SK-N-SH (cell line): ENCODE measurements at regions not wholly inside any gene's neighbourhood (a gene's known extent, or its start where the extent isn't known, plus 50 kb on each side); places are given as distances from the start of the nearest gene placed in this dataset.

Experiments used
- CTCF ChIA-PET: fragments of 300-600, 350-600 bp; formaldehyde crosslinking; extraction: SDS; loops from one replicate; lab custom pipeline; 2021; lab: Yijun Ruan, JAX
- POLR2A ChIA-PET: fragments of 350-600 bp; sonication (Branson Sonifier 250); formaldehyde crosslinking; extraction: SDS; loops from one replicate; lab custom pipeline; 2020; ENCODE audit warnings: antibody characterized with exemption, inconsistent platforms; lab: Yijun Ruan, JAX
- DNase-seq: peaks from one replicate; pipeline ENCODE4 v3.0.0; 2012
- H2AFZ ChIP-seq: fragments of 200-600 bp; sonication (generic); 2 replicates; pipeline ENCODE4 v1.8.1; 2016; ENCODE audit warnings: antibody characterized with exemption, mild to moderate bottlenecking, low read depth
- H3F3A ChIP-seq: fragments of 200-600 bp; sonication (generic); replicated peaks from 2 replicates; pipeline ENCODE3; 2016; ENCODE audit warnings: antibody characterized with exemption, mild to moderate bottlenecking; ENCODE audit not compliant: insufficient read depth
- H3K27ac ChIP-seq, 2 experiments: fragments of 200-500 bp in 1 of 2; fragments of 200-600 bp in 1 of 2; sonication (Bioruptor generic) in 1 of 2; sonication (generic), shearing (Covaris generic) in 1 of 2; 2 replicates each; pipeline versions ENCODE4 v1.5.1 to v1.6.1; 2014 to 2016; ENCODE audit warnings: low read depth in 2 of 2, inconsistent platforms in 1 of 2, low read length in 1 of 2, mild to moderate bottlenecking in 1 of 2, mixed read lengths in 1 of 2
- H3K27me3 ChIP-seq: fragments of 200-600 bp; sonication (generic), shearing (Covaris generic); 2 replicates; pipeline ENCODE4 v1.6.1; 2016; ENCODE audit warnings: mixed run types; ENCODE audit not compliant: insufficient read depth
- H3K36me3 ChIP-seq, 2 experiments: fragments of 200-500 bp in 1 of 2; fragments of 200-600 bp in 1 of 2; sonication (Bioruptor generic) in 1 of 2; sonication (generic) in 1 of 2; replicated peaks in 1 of 2; 2 replicates each; pipeline versions ENCODE3 to v1.5.1; 2014 to 2016; ENCODE audit warnings: low read length in 1 of 2, mild to moderate bottlenecking in 1 of 2; ENCODE audit not compliant: insufficient read depth in 2 of 2, control insufficient read depth in 1 of 2
- H3K4me1 ChIP-seq, 2 experiments: fragments of 200-500 bp in 1 of 2; fragments of 200-600 bp in 1 of 2; sonication (Bioruptor generic) in 1 of 2; sonication (generic), shearing (Covaris generic) in 1 of 2; 2 replicates each; pipeline versions ENCODE4 v1.5.1 to v1.6.1; 2014 to 2016; ENCODE audit warnings: low read depth in 1 of 2, low read length in 1 of 2, mixed run types in 1 of 2; ENCODE audit not compliant: insufficient read depth in 2 of 2, control insufficient read depth in 1 of 2
- H3K4me2 ChIP-seq: fragments of 200-600 bp; sonication (generic), shearing (Covaris generic); 2 replicates; pipeline ENCODE4 v1.6.1; 2017; ENCODE audit warnings: mixed run types
- H3K4me3 ChIP-seq, 2 experiments: fragments of 200-500 bp in 1 of 2; fragments of 200-600 bp in 1 of 2; sonication (Bioruptor generic) in 1 of 2; sonication (generic), shearing (Covaris generic) in 1 of 2; 2 replicates each; pipeline versions ENCODE4 v1.5.1 to v1.8.1; 2014 to 2016; ENCODE audit warnings: low read depth in 2 of 2, inconsistent platforms in 1 of 2, low read length in 1 of 2, mild to moderate bottlenecking in 1 of 2, mixed read lengths in 1 of 2, moderate library complexity in 1 of 2
- H3K79me2 ChIP-seq: fragments of 200-600 bp; sonication (generic); 2 replicates; pipeline ENCODE4 v1.8.1; 2017; ENCODE audit warnings: mild to moderate bottlenecking; ENCODE audit not compliant: insufficient read depth
- H3K9ac ChIP-seq: fragments of 200-600 bp; sonication (generic); 2 replicates; pipeline ENCODE4 v1.6.1; 2017; ENCODE audit warnings: mixed run types
- H3K9me2 ChIP-seq: fragments of 200-600 bp; sonication (generic); 2 replicates; pipeline ENCODE4 v1.6.1; 2017; ENCODE audit warnings: mixed run types
- H3K9me3 ChIP-seq: fragments of 200-600 bp; sonication (generic); 2 replicates; pipeline ENCODE4 v1.6.1; 2017; ENCODE audit warnings: mixed run types, mild to moderate bottlenecking, moderate library complexity
- H4K20me1 ChIP-seq: fragments of 200-600 bp; sonication (generic); 2 replicates; pipeline ENCODE4 v1.6.1; 2017; ENCODE audit warnings: mild to moderate bottlenecking, mixed run types; ENCODE audit not compliant: insufficient read depth
- CHD2 ChIP-seq: fragments of 150-350 bp; IDR thresholded peaks from 2 replicates; pipeline ENCODE4 v1.6.1; 2018; ENCODE audit warnings: low read length; ENCODE audit not compliant: partially characterized antibody
- ELF1 ChIP-seq: IDR thresholded peaks from 2 replicates; pipeline ENCODE4 v1.4.0; 2012
- EZH2phosphoT487 ChIP-seq: fragments of 200-600 bp; sonication (generic); IDR thresholded peaks from 2 replicates; pipeline ENCODE4 v1.6.1; 2017; ENCODE audit warnings: low read depth, mixed run types, mild to moderate bottlenecking, antibody characterized with exemption, moderate library complexity, borderline replicate concordance
- FOXM1 ChIP-seq: IDR thresholded peaks from 2 replicates; pipeline ENCODE4 v1.4.0; 2012; ENCODE audit warnings: low read depth, mild to moderate bottlenecking
- GABPA ChIP-seq: IDR thresholded peaks from 2 replicates; pipeline ENCODE4 v1.4.0; 2012; ENCODE audit warnings: low read depth, mild to moderate bottlenecking
- JUND ChIP-seq: IDR thresholded peaks from 2 replicates; pipeline ENCODE4 v1.4.0; 2012
- MEF2A ChIP-seq: IDR thresholded peaks from 2 replicates; pipeline ENCODE4 v1.4.0; 2012; ENCODE audit warnings: low read depth, borderline replicate concordance
- NFIC ChIP-seq: IDR thresholded peaks from 2 replicates; pipeline ENCODE4 v1.4.0; 2012; ENCODE audit warnings: borderline replicate concordance
- NRF1 ChIP-seq: IDR thresholded peaks from 2 replicates; pipeline ENCODE4 v1.6.1; 2012; ENCODE audit warnings: low read depth, mild to moderate bottlenecking, low read length
- RFX5 ChIP-seq: IDR thresholded peaks from 2 replicates; pipeline ENCODE4 v1.6.1; 2012; ENCODE audit warnings: mild to moderate bottlenecking, improper control_type of control experiment, low read length
- RXRA ChIP-seq: IDR thresholded peaks from 2 replicates; pipeline ENCODE4 v1.4.0; 2012; ENCODE audit warnings: low read depth, mild to moderate bottlenecking, borderline replicate concordance
- SMC3 ChIP-seq: IDR thresholded peaks from 2 replicates; pipeline ENCODE4 v1.6.1; 2012; ENCODE audit warnings: low read depth, low read length, improper control_type of control experiment
- TAF1 ChIP-seq: IDR thresholded peaks from 2 replicates; pipeline ENCODE4 v1.6.1; 2012; ENCODE audit warnings: low read depth, mild to moderate bottlenecking, low read length, moderate library complexity, borderline replicate concordance
- TEAD4 ChIP-seq: IDR thresholded peaks from 2 replicates; pipeline ENCODE4 v1.4.0; 2012; ENCODE audit warnings: mild to moderate bottlenecking, borderline replicate concordance; ENCODE audit not compliant: insufficient read depth
- WGBS: methylation state at CpG from one replicate; pipeline ENCODE4 v1.1.6; 2017; ENCODE audit warnings: low lambda C conversion rate; 5-methylcytosine and 5-hydroxymethylcytosine counted together
- TF ChIP-seq, protein P1 (sequence below): IDR thresholded peaks from 2 replicates; pipeline ENCODE4 v1.4.0; 2012; ENCODE audit warnings: low read depth
- TF ChIP-seq, protein P2 (sequence below): fragments of 150-350 bp; IDR thresholded peaks from 2 replicates; pipeline ENCODE4 v1.6.1; 2017; ENCODE audit warnings: antibody characterized with exemption, low read length, low read depth, borderline replicate concordance
- TF ChIP-seq, protein P3 (sequence below): IDR thresholded peaks from 2 replicates; pipeline ENCODE4 v1.4.0; 2012; ENCODE audit warnings: low read depth, borderline replicate concordance
- TF ChIP-seq, protein P4 (sequence below): IDR thresholded peaks from 2 replicates; pipeline ENCODE4 v1.6.1; 2012; ENCODE audit warnings: mild to moderate bottlenecking, low read depth, low read length, moderate library complexity
- TF ChIP-seq, protein P5 (sequence below): IDR thresholded peaks from 2 replicates; pipeline ENCODE4 v1.4.0; 2012; ENCODE audit warnings: low read depth, borderline replicate concordance

DNA sequence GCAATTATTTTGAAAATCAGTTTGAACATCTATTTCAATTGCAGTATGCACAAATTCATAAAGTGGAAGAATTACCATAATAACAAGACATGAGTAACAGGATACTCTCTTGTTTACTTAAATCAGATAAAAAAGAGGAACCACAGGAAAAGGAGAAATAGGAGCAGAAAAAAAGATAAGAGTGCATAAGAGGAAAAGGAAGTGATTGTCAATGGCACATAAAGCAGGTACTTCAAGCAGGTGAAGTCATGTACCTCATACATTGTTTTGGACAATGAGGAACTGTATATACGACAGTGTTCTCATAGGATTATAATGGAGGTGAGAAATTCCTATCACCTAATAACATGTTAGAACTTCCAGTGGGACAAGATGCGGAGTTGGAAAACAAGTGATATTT lies 334.5 kb upstream of the PCDH7 start:
- 34% methylated on average over 2 of the region's 2 CpGs for WGBS
- Histone ChIP-seq H3K27ac (no peak overlapping the region), H3K36me3 (no peaks in the 10 kb centered on the region), H3K9ac (no peak overlapping the region), H3K27me3 (no peaks in the 10 kb centered on the region), H2AFZ (no peak overlapping the region), H3K9me2 (no peaks in the 10 kb centered on the region), H3K9me3 (no peaks in the 10 kb centered on the region), H3K79me2 (no peaks in the 10 kb centered on the region), H3K4me2 (no peak overlapping the region), H3F3A (no peaks in the 10 kb centered on the region), H3K4me1 (no peaks in the 10 kb centered on the region), H4K20me1 (no peaks in the 10 kb centered on the region), H3K4me3 (no peak overlapping the region)
- ChIA-PET POLR2A (no interaction called here), CTCF (no interaction called here)
- no peak for DNase-seq
- TF ChIP-seq NFIC (no peak), EZH2phosphoT487 (no peak), TAF1 (no peak), TEAD4 (no peak), ELF1 (no peak), SMC3 (no peak), FOXM1 (no peak), NRF1 (no peak), RXRA (no peak), RFX5 (no peak), GABPA (no peak), JUND (no peak), MEF2A (no peak), CHD2 (no peak)
- TF ChIP-seq, protein P1, sequence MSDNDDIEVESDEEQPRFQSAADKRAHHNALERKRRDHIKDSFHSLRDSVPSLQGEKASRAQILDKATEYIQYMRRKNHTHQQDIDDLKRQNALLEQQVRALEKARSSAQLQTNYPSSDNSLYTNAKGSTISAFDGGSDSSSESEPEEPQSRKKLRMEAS = no peak
- TF ChIP-seq, protein P2, sequence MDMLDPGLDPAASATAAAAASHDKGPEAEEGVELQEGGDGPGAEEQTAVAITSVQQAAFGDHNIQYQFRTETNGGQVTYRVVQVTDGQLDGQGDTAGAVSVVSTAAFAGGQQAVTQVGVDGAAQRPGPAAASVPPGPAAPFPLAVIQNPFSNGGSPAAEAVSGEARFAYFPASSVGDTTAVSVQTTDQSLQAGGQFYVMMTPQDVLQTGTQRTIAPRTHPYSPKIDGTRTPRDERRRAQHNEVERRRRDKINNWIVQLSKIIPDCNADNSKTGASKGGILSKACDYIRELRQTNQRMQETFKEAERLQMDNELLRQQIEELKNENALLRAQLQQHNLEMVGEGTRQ = no peak
- TF ChIP-seq, protein P3, sequence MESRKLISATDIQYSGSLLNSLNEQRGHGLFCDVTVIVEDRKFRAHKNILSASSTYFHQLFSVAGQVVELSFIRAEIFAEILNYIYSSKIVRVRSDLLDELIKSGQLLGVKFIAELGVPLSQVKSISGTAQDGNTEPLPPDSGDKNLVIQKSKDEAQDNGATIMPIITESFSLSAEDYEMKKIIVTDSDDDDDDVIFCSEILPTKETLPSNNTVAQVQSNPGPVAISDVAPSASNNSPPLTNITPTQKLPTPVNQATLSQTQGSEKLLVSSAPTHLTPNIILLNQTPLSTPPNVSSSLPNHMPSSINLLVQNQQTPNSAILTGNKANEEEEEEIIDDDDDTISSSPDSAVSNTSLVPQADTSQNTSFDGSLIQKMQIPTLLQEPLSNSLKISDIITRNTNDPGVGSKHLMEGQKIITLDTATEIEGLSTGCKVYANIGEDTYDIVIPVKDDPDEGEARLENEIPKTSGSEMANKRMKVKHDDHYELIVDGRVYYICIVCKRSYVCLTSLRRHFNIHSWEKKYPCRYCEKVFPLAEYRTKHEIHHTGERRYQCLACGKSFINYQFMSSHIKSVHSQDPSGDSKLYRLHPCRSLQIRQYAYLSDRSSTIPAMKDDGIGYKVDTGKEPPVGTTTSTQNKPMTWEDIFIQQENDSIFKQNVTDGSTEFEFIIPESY = no peak
- TF ChIP-seq, protein P4, sequence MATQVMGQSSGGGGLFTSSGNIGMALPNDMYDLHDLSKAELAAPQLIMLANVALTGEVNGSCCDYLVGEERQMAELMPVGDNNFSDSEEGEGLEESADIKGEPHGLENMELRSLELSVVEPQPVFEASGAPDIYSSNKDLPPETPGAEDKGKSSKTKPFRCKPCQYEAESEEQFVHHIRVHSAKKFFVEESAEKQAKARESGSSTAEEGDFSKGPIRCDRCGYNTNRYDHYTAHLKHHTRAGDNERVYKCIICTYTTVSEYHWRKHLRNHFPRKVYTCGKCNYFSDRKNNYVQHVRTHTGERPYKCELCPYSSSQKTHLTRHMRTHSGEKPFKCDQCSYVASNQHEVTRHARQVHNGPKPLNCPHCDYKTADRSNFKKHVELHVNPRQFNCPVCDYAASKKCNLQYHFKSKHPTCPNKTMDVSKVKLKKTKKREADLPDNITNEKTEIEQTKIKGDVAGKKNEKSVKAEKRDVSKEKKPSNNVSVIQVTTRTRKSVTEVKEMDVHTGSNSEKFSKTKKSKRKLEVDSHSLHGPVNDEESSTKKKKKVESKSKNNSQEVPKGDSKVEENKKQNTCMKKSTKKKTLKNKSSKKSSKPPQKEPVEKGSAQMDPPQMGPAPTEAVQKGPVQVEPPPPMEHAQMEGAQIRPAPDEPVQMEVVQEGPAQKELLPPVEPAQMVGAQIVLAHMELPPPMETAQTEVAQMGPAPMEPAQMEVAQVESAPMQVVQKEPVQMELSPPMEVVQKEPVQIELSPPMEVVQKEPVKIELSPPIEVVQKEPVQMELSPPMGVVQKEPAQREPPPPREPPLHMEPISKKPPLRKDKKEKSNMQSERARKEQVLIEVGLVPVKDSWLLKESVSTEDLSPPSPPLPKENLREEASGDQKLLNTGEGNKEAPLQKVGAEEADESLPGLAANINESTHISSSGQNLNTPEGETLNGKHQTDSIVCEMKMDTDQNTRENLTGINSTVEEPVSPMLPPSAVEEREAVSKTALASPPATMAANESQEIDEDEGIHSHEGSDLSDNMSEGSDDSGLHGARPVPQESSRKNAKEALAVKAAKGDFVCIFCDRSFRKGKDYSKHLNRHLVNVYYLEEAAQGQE = no peak
- TF ChIP-seq, protein P5, sequence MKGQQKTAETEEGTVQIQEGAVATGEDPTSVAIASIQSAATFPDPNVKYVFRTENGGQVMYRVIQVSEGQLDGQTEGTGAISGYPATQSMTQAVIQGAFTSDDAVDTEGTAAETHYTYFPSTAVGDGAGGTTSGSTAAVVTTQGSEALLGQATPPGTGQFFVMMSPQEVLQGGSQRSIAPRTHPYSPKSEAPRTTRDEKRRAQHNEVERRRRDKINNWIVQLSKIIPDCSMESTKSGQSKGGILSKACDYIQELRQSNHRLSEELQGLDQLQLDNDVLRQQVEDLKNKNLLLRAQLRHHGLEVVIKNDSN = no peak
